DND-41 (cell line): ENCODE measurements at regions not wholly inside any gene's neighbourhood (a gene's known extent, or its start where the extent isn't known, plus 50 kb on each side); places are given as distances from the start of the nearest gene placed in this dataset.

Source experiments
- ATAC-seq: fragments of 200-7000 bp; cut with Tn5 transposase; 3 replicates; pipeline ENCODE4 v1.9.1; 2021; ENCODE audit warnings: low read depth; ENCODE audit not compliant: insufficient read depth
- DNase-seq: peaks from one replicate; pipeline ENCODE4 v3.0.0-alpha.2; 2020
- H2AFZ ChIP-seq: 2 replicates; pipeline ENCODE4 v1.6.0; 2012; ENCODE audit warnings: low read depth, low read length
- H3K27ac ChIP-seq: 2 replicates; pipeline ENCODE4 v1.5.1; 2012; ENCODE audit warnings: low read length, inconsistent platforms
- H3K27me3 ChIP-seq: fragments of 200-600 bp; sonication (generic); 2 replicates; pipeline ENCODE4 v1.6.0; 2012; ENCODE audit warnings: low read length, mild to moderate bottlenecking, inconsistent platforms; ENCODE audit not compliant: insufficient read depth, poor library complexity
- H3K36me3 ChIP-seq: 2 replicates; pipeline ENCODE4 v1.5.1; 2012; ENCODE audit warnings: low read length, inconsistent platforms; ENCODE audit not compliant: insufficient read depth
- H3K4me1 ChIP-seq: 2 replicates; pipeline ENCODE4 v1.5.1; 2012; ENCODE audit warnings: mild to moderate bottlenecking, low read length; ENCODE audit not compliant: insufficient read depth
- H3K4me2 ChIP-seq: 2 replicates; pipeline ENCODE4 v1.6.0; 2012; ENCODE audit warnings: mild to moderate bottlenecking, moderate library complexity, low read length, inconsistent platforms; ENCODE audit not compliant: insufficient read depth
- H3K4me3 ChIP-seq, 2 experiments: fragments of 200-600 bp in 1 of 2; shearing (Covaris generic) in 1 of 2; 2 replicates each; pipeline ENCODE4 v1.5.1; 2012 to 2016; ENCODE audit warnings: inconsistent platforms in 2 of 2, low read length in 2 of 2, mild to moderate bottlenecking in 2 of 2, low read depth in 1 of 2, moderate library complexity in 1 of 2
- H3K79me2 ChIP-seq: 2 replicates; pipeline ENCODE4 v1.6.0; 2012; ENCODE audit warnings: low read length, inconsistent platforms; ENCODE audit not compliant: insufficient read depth
- H3K9ac ChIP-seq: 2 replicates; pipeline ENCODE4 v1.6.0; 2012; ENCODE audit warnings: low read depth, mild to moderate bottlenecking, inconsistent platforms, low read length, moderate library complexity
- H3K9me3 ChIP-seq: 2 replicates; pipeline ENCODE4 v1.5.1; 2012; ENCODE audit warnings: low read length, moderate library complexity, mild to moderate bottlenecking, inconsistent platforms; ENCODE audit not compliant: insufficient read depth, severe bottlenecking
- H4K20me1 ChIP-seq: 2 replicates; pipeline ENCODE4 v1.6.0; 2012; ENCODE audit warnings: low read length; ENCODE audit not compliant: insufficient read depth
- EZH2 ChIP-seq: IDR thresholded peaks from 3 replicates; pipeline ENCODE4 v1.6.1; 2012; ENCODE audit warnings: borderline replicate concordance, low read depth, mild to moderate bottlenecking, moderate library complexity, low read length, inconsistent platforms; ENCODE audit not compliant: severe bottlenecking
- TF ChIP-seq, protein P1 (sequence below): IDR thresholded peaks from 2 replicates; pipeline ENCODE4 v1.5.1; 2012; ENCODE audit warnings: borderline replicate concordance, low read length, moderate library complexity, mild to moderate bottlenecking; ENCODE audit not compliant: poor library complexity, severe bottlenecking; ENCODE audit errors: extremely low read depth

DNA sequence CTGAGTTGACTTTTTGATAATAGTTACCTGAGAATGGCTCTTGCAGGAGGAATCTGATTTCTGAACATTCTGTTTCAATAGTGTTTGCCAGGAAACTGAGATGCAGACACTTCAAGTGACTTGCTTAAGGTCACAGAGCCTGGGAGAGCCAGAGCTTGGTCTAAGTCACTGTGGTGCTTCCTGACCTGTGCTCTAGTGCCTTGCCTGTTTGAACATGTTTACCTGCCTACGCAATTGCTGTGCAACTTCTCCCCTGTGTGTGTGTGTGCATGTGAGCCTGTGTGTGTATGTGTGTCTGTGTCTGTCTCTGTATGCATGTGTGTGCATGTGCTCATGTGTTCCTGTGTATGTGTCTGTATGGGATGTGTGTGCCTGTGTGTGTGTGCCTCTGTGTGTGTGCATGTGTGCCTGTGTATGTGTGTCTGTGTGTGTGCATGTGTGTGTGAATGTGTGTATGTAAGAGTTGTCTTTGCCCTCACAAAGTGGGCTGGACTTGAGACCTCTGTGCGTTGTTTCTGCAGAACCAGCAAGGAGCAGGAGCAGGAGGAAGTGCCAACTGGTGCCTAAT, 185.8 kb downstream of the GADD45G start:
- no peak for DNase-seq
- TF ChIP-seq EZH2, result no peak
- TF ChIP-seq, protein P1, sequence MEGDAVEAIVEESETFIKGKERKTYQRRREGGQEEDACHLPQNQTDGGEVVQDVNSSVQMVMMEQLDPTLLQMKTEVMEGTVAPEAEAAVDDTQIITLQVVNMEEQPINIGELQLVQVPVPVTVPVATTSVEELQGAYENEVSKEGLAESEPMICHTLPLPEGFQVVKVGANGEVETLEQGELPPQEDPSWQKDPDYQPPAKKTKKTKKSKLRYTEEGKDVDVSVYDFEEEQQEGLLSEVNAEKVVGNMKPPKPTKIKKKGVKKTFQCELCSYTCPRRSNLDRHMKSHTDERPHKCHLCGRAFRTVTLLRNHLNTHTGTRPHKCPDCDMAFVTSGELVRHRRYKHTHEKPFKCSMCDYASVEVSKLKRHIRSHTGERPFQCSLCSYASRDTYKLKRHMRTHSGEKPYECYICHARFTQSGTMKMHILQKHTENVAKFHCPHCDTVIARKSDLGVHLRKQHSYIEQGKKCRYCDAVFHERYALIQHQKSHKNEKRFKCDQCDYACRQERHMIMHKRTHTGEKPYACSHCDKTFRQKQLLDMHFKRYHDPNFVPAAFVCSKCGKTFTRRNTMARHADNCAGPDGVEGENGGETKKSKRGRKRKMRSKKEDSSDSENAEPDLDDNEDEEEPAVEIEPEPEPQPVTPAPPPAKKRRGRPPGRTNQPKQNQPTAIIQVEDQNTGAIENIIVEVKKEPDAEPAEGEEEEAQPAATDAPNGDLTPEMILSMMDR, result no peak
- H4K20me1 ChIP-seq, result no peaks in the 10 kb centered on the region
- no peak overlapping the region for H3K4me3 ChIP-seq
- H3K27me3 ChIP-seq, result no peaks in the 10 kb centered on the region
- no peak overlapping the region for H3K4me2 ChIP-seq
- no peaks in the 10 kb centered on the region for H3K4me1 ChIP-seq
- H3K27ac ChIP-seq, result no peak overlapping the region
- H3K36me3 ChIP-seq, result no peaks in the 10 kb centered on the region
- no peaks in the 10 kb centered on the region for H3K9me3 ChIP-seq
- ATAC-seq, result no peak
- no peak overlapping the region for H2AFZ ChIP-seq
- no peaks in the 10 kb centered on the region for H3K79me2 ChIP-seq
- H3K9ac ChIP-seq, result no peak overlapping the region

DNA sequence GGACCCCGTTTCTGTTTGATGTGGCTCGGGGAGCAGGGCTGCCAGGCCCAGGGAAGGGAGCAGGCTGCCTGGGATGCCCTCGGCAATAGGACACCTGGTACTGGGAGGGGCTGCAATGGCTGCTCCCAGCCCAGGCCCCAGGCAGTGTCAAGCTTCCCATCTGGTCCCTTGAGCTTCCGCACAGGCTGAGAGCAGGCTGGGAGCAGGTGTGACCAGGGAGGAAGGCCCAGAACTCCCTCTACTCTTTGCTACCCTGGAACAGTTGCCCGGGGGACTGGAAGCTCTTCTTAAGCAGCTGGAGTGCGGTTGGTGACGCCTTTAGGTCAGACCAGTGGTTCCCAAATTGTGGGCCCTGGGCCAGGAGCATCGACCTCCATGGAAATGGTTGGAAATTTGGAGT, 186.9 kb downstream of the GADD45G start:
- DNase-seq (no peak), ATAC-seq (no peak)
- H3K79me2 ChIP-seq, result no peaks in the 10 kb centered on the region
- no peak overlapping the region for H3K9ac ChIP-seq
- H3K4me2 ChIP-seq, result no peak overlapping the region
- H2AFZ ChIP-seq, result no peak overlapping the region
- no peaks in the 10 kb centered on the region for H3K9me3 ChIP-seq
- no peaks in the 10 kb centered on the region for H3K4me1 ChIP-seq
- no peaks in the 10 kb centered on the region for H3K27me3 ChIP-seq
- H3K36me3 ChIP-seq, result no peaks in the 10 kb centered on the region
- TF ChIP-seq, protein P1, result no peak
- H3K4me3 ChIP-seq, result no peak overlapping the region
- no peak overlapping the region for H3K27ac ChIP-seq
- H4K20me1 ChIP-seq, result no peaks in the 10 kb centered on the region

DNA sequence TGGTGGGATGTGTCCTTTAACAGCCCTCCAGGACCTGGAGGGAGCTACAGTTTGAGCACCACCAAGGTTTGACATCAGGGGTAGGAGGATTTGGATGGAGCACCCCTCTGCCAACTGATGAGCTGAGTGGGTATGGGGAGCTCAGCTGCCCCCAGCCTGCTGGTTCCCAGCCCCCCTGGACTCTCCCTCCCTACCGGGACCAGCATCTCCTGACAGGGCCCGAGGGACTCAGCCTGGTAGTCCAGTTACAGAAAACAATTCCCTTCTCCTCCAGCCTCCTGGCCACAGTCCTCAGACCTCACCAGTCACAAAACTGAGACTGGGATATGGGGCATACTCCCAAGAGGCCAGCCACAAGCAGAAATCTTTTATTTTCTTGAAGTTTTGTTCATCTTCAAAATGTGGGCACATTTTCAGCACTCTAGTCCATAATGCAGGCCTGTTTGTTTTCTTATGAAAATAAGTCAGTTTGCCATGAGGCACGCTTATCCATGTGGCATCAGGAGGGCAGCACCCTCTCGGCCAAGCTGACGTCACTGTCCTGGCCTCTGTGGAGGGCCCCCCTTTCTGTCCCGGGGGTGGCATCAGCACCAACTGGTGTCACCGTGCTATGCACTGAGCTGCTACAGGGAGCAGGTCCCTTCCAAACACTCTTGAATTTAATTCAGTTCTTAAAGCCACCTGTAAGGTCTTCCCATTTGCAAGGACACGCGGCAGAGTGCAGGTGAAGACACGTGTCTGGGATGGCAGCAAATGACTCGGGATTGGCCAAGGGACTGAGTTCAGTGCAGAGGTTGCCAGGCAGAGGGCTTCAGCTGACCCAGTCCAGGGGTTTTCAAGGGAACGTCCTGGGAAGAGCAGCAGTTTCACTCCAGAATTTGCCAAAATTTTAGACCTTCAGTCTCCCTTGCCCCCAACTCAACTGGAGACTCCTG, 187.6 kb downstream of the GADD45G start:
- no peak for DNase-seq
- H2AFZ ChIP-seq, result no peak overlapping the region
- H3K9me3 ChIP-seq, result no peaks in the 10 kb centered on the region
- no peak overlapping the region for H3K4me2 ChIP-seq
- no peaks in the 10 kb centered on the region for H3K27me3 ChIP-seq
- H3K79me2 ChIP-seq, result no peaks in the 10 kb centered on the region
- H3K4me1 ChIP-seq, result no peaks in the 10 kb centered on the region
- no peaks in the 10 kb centered on the region for H4K20me1 ChIP-seq
- no peak for TF ChIP-seq EZH2
- TF ChIP-seq, protein P1, result no peak
- no peak overlapping the region for H3K4me3 ChIP-seq
- H3K36me3 ChIP-seq, result no peaks in the 10 kb centered on the region
- ATAC-seq, result no peak
- H3K27ac ChIP-seq, result no peak overlapping the region
- H3K9ac ChIP-seq, result no peak overlapping the region
